H1 (cell line): ENCODE measurements at regions not wholly inside any gene's neighbourhood (a gene's known extent, or its start where the extent isn't known, plus 50 kb on each side); places are given as distances from the start of the nearest gene placed in this dataset.

Experiments used
- CTCF ChIA-PET: fragments of 300-600 bp; sonication (Branson Sonifier 250); formaldehyde crosslinking; loops from one replicate; lab custom pipeline; 2021; ENCODE audit not compliant: partially characterized antibody; lab: Charles Lee
- POLR2A ChIA-PET: fragments of 300-600 bp; sonication (Branson Sonifier 250); formaldehyde crosslinking; loops from one replicate; lab custom pipeline; 2021; ENCODE audit warnings: inconsistent platforms; ENCODE audit not compliant: partially characterized antibody; lab: Charles Lee
- DNase-seq, 2 experiments: peaks; one replicate each; pipeline versions ENCODE4 v3.0.0 to v3.0.0-alpha.2; 2010 to 2022; ENCODE audit warnings: low spot score in 2 of 2, low read depth in 1 of 2, mixed read lengths in 1 of 2
- FAIRE-seq: peaks from 2 replicates; lab custom pipeline; 2011; peaks lifted over from hg19 to GRCh38; lab: Jason Lieb, UNC
- H2AFZ ChIP-seq: 2 replicates; pipeline ENCODE4 v1.8.1; 2012; ENCODE audit warnings: low read length, inconsistent platforms
- H2AK5ac ChIP-seq: 2 replicates; pipeline ENCODE4 v1.6.1; 2013; ENCODE audit warnings: low read depth, low read length
- H2BK120ac ChIP-seq: replicated peaks from 2 replicates; pipeline ENCODE3; 2013; ENCODE audit warnings: low read depth, low read length, inconsistent platforms
- H2BK12ac ChIP-seq: 2 replicates; pipeline ENCODE4 v1.6.1; 2013; ENCODE audit warnings: low read depth, low read length
- H2BK15ac ChIP-seq: 2 replicates; pipeline ENCODE4 v1.6.1; 2013; ENCODE audit warnings: low read length
- H2BK20ac ChIP-seq: 2 replicates; pipeline ENCODE4 v1.6.1; 2013; ENCODE audit warnings: low read length
- H2BK5ac ChIP-seq: 2 replicates; pipeline ENCODE4 v1.6.1; 2013; ENCODE audit warnings: low read depth, low read length
- H3K14ac ChIP-seq: 2 replicates; pipeline ENCODE4 v1.6.1; 2013; ENCODE audit warnings: inconsistent platforms; ENCODE audit not compliant: insufficient read length
- H3K18ac ChIP-seq: 2 replicates; pipeline ENCODE4 v1.6.1; 2013; ENCODE audit warnings: low read length; ENCODE audit errors: extremely low read depth
- H3K23ac ChIP-seq: 2 replicates; pipeline ENCODE4 v1.6.1; 2013; ENCODE audit warnings: inconsistent platforms; ENCODE audit not compliant: insufficient read length
- H3K23me2 ChIP-seq: 2 replicates; pipeline ENCODE4 v1.6.1; 2013; ENCODE audit warnings: low read depth, low read length
- H3K27ac ChIP-seq: 2 replicates; pipeline ENCODE4 v1.6.1; 2011; ENCODE audit warnings: low read depth, low read length, inconsistent platforms
- H3K27me3 ChIP-seq, 4 experiments: replicated peaks in 1 of 4; 1 replicate in 1 of 4; 2 replicates in 3 of 4; pipeline versions ENCODE4 v1.6.1 to v1.8.1; 2011 to 2013; ENCODE audit warnings: low read length in 3 of 4, mild to moderate bottlenecking in 3 of 4, inconsistent platforms in 2 of 4, mixed read lengths in 2 of 4, moderate library complexity in 1 of 4; ENCODE audit not compliant: control insufficient read depth in 3 of 4, insufficient read depth in 3 of 4; ENCODE audit errors: extremely low read depth in 1 of 4
- H3K36me3 ChIP-seq, 4 experiments: 2 replicates each; pipeline versions ENCODE4 v1.6.1 to v1.8.1; 2011 to 2013; ENCODE audit warnings: mild to moderate bottlenecking in 4 of 4, low read length in 3 of 4, moderate library complexity in 2 of 4, control low read depth in 1 of 4, inconsistent platforms in 1 of 4; ENCODE audit not compliant: insufficient read depth in 4 of 4, control insufficient read depth in 2 of 4
- H3K4ac ChIP-seq: replicated peaks from 2 replicates; pipeline ENCODE3; 2013; ENCODE audit warnings: low read length, low read depth, mixed read lengths, inconsistent platforms; ENCODE audit not compliant: insufficient read length
- H3K4me1 ChIP-seq, 4 experiments: replicated peaks in 1 of 4; 1 replicate in 1 of 4; 2 replicates in 3 of 4; pipeline versions ENCODE4 v1.6.1 to v1.8.1; 2011 to 2013; ENCODE audit warnings: low read length in 3 of 4, inconsistent platforms in 2 of 4, mixed read lengths in 1 of 4; ENCODE audit not compliant: insufficient read depth in 4 of 4, control insufficient read depth in 3 of 4
- H3K4me2 ChIP-seq, 2 experiments: 2 replicates each; pipeline versions ENCODE4 v1.6.1 to v1.8.1; 2011 to 2013; ENCODE audit warnings: low read depth in 2 of 2, low read length in 2 of 2, control low read depth in 1 of 2, inconsistent platforms in 1 of 2, mild to moderate bottlenecking in 1 of 2; ENCODE audit not compliant: insufficient read depth in 1 of 2
- H3K4me3 ChIP-seq, 4 experiments: fragments of 200-600, 300-600 bp in 1 of 4; sonication (generic), shearing (Covaris generic), sonication (Bioruptor Twin) in 1 of 4; 2 replicates each; pipeline versions ENCODE4 v1.5.1 to v1.8.1; 2011 to 2016; ENCODE audit warnings: low read length in 4 of 4, low read depth in 3 of 4, control low read depth in 2 of 4, inconsistent platforms in 2 of 4, mild to moderate bottlenecking in 2 of 4, mixed read lengths in 1 of 4, moderate library complexity in 1 of 4; ENCODE audit not compliant: insufficient read depth in 2 of 4; ENCODE audit errors: extremely low read depth in 1 of 4
- H3K56ac ChIP-seq: replicated peaks from 2 replicates; pipeline ENCODE3; 2013; ENCODE audit warnings: low read depth, mild to moderate bottlenecking, mixed read lengths, low read length, inconsistent platforms; ENCODE audit not compliant: insufficient read length
- H3K79me1 ChIP-seq: 2 replicates; pipeline ENCODE4 v1.6.1; 2013; ENCODE audit warnings: low read depth, low read length, control low read depth
- H3K79me2 ChIP-seq, 2 experiments: 2 replicates each; pipeline versions ENCODE4 v1.6.1 to v1.8.1; 2012 to 2013; ENCODE audit warnings: low read length in 2 of 2, mild to moderate bottlenecking in 2 of 2, inconsistent platforms in 1 of 2; ENCODE audit not compliant: insufficient read depth in 2 of 2, control insufficient read depth in 1 of 2
- H3K9ac ChIP-seq, 4 experiments: replicated peaks in 1 of 4; 1 replicate in 1 of 4; 2 replicates in 3 of 4; pipeline versions ENCODE4 v1.6.1 to v1.8.1; 2011 to 2013; ENCODE audit warnings: low read depth in 3 of 4, low read length in 3 of 4, control low read depth in 2 of 4, mild to moderate bottlenecking in 2 of 4, moderate library complexity in 2 of 4, inconsistent platforms in 1 of 4; ENCODE audit errors: extremely low read depth in 1 of 4
- H3K9me3 ChIP-seq, 2 experiments: 2 replicates each; pipeline versions ENCODE4 v1.6.1 to v1.8.1; 2012 to 2013; ENCODE audit warnings: mild to moderate bottlenecking in 2 of 2, moderate library complexity in 2 of 2, control low read depth in 1 of 2, inconsistent platforms in 1 of 2, low read depth in 1 of 2, low read length in 1 of 2, mixed read lengths in 1 of 2; ENCODE audit not compliant: insufficient read depth in 2 of 2
- H4K20me1 ChIP-seq, 2 experiments: replicated peaks in 1 of 2; 2 replicates each; pipeline versions ENCODE3 to v1.8.1; 2011 to 2013; ENCODE audit warnings: inconsistent platforms in 2 of 2, low read length in 2 of 2, mild to moderate bottlenecking in 1 of 2; ENCODE audit not compliant: insufficient read depth in 2 of 2, control insufficient read depth in 1 of 2
- H4K5ac ChIP-seq: 2 replicates; pipeline ENCODE4 v1.6.1; 2013; ENCODE audit warnings: low read length, low read depth, mixed read lengths, inconsistent platforms; ENCODE audit not compliant: insufficient read length
- H4K8ac ChIP-seq: 2 replicates; pipeline ENCODE4 v1.8.0; 2013; ENCODE audit warnings: mild to moderate bottlenecking, moderate library complexity, low read length, inconsistent platforms; ENCODE audit not compliant: insufficient read depth; ENCODE audit errors: extremely low read depth
- H4K91ac ChIP-seq: replicated peaks from 2 replicates; pipeline ENCODE3; 2013; ENCODE audit warnings: low read length, mixed read lengths, inconsistent platforms; ENCODE audit not compliant: insufficient read length
- USF2 ChIP-seq: IDR thresholded peaks from 2 replicates; pipeline ENCODE4 v1.6.1; 2011; ENCODE audit warnings: low read length, improper control_type of control experiment
- WGBS, 2 experiments: shearing (Covaris generic) in 1 of 2; methylation state at CpG; one replicate each; pipeline versions ENCODE4 v1.1.6 to v1.1.7; 2013 to 2015; ENCODE audit warnings: low lambda C conversion rate in 2 of 2, mixed read lengths in 2 of 2, inconsistent platforms in 1 of 2, low coverage in 1 of 2, missing lambda C conversion rate in 1 of 2; ENCODE audit not compliant: insufficient replicate concordance in 2 of 2, insufficient coverage in 1 of 2, insufficient read length in 1 of 2; ENCODE audit errors: extremely low coverage in 1 of 2, missing lambda C conversion rate in 1 of 2; 5-methylcytosine and 5-hydroxymethylcytosine counted together

GRCh38 chrX:33892670-33893069, 239.4 kb downstream of the FAM47A start:
- CTCF ChIA-PET, result no interaction called here
- no peak for DNase-seq
- Histone ChIP-seq H3K27ac (no peak overlapping the region), H2BK120ac (no peak overlapping the region), H3K4me3 (no peak overlapping the region), H3K18ac (no peak overlapping the region), H2AK5ac (no peak overlapping the region), H4K8ac (no peak overlapping the region), H3K36me3 (no peaks in the 10 kb centered on the region), H3K27me3 (no peaks in the 10 kb centered on the region), H3K79me2 (no peaks in the 10 kb centered on the region), H3K14ac (no peak overlapping the region), H4K20me1 (no peaks in the 10 kb centered on the region), H3K23me2 (no peaks in the 10 kb centered on the region), H2BK20ac (no peak overlapping the region), H3K9me3 (no peaks in the 10 kb centered on the region), H3K4ac (no peak overlapping the region), H4K91ac (no peak overlapping the region), H4K5ac (no peak overlapping the region), H3K56ac (no peak overlapping the region), H3K23ac (no peak overlapping the region), H3K4me1 (no peaks in the 10 kb centered on the region), H2BK15ac (no peak overlapping the region), H2BK5ac (no peak overlapping the region), H2BK12ac (no peak overlapping the region), H3K79me1 (no peaks in the 10 kb centered on the region), H3K9ac (no peak overlapping the region), H3K4me2 (no peak overlapping the region), H2AFZ (no peak overlapping the region)
- no peak for TF ChIP-seq USF2
- no peak for FAIRE-seq
- POLR2A ChIA-PET, result no interaction called here
- WGBS, 2 experiments, result 100% methylated on average over 1 of the region's 2 CpGs; no CpG with 5 or more reads in 1 of the 2 experiments
